Mucosa of descending colon (tissue), 3 donors: ENCODE measurements at regions not wholly inside any gene's neighbourhood (a gene's known extent, or its start where the extent isn't known, plus 50 kb on each side); places are given as distances from the start of the nearest gene placed in this dataset.
"Not testable (repeated sequence)": the region's sequence is repeated elsewhere in the genome, so short reads cannot be mapped to it uniquely, and the experiment has no call there.

ENCODE experiments used
- ATAC-seq: fragments of 200-7000 bp; cut with Tn5 transposase; one replicate; pipeline ENCODE4 v1.9.1; 2020; ENCODE audit warnings: mild to moderate bottlenecking, moderate library complexity
- DNase-seq, 3 donors: peaks; one replicate each; pipeline ENCODE4 v3.0.0-alpha.2; 2020
- H3K36me3 ChIP-seq: fragments of 200-600 bp; one replicate; pipeline ENCODE4 v1.8.0; 2021; ENCODE audit warnings: low read depth, mild to moderate bottlenecking
- H3K4me1 ChIP-seq: fragments of 200-600 bp; one replicate; pipeline ENCODE4 v1.8.0; 2021; ENCODE audit warnings: low read depth, mild to moderate bottlenecking
- H3K4me3 ChIP-seq: fragments of 200-600 bp; one replicate; pipeline ENCODE4 v1.8.0; 2021; ENCODE audit warnings: mild to moderate bottlenecking
- H3K9me3 ChIP-seq: fragments of 200-600 bp; one replicate; pipeline ENCODE4 v1.8.0; 2021; ENCODE audit warnings: mild to moderate bottlenecking
- intact Hi-C, 2 donors: fragments of 100-400 bp; cut with DNase I in 1 of 2; cut with micrococcal nuclease in 1 of 2; formaldehyde crosslinking; loops; one replicate each; pipeline versions ENCODE4 v1.11.0 to v1.11.1; 2022; cut with DNase I, micrococcal nuclease
- TF ChIP-seq, protein P1 (sequence below): fragments of 200-600 bp; IDR thresholded peaks from one replicate; pipeline ENCODE4 v1.8.0; 2022; ENCODE audit warnings: antibody characterized with exemption, mild to moderate bottlenecking
- donor health status: DM: no; HTN: no; CAD: no; lungs with moderate emphysema.
- donor health status: DM: no; HTN: no; CAD: no.
- donor health status: DM: no; HTN: yes; CAD: no.

DNA sequence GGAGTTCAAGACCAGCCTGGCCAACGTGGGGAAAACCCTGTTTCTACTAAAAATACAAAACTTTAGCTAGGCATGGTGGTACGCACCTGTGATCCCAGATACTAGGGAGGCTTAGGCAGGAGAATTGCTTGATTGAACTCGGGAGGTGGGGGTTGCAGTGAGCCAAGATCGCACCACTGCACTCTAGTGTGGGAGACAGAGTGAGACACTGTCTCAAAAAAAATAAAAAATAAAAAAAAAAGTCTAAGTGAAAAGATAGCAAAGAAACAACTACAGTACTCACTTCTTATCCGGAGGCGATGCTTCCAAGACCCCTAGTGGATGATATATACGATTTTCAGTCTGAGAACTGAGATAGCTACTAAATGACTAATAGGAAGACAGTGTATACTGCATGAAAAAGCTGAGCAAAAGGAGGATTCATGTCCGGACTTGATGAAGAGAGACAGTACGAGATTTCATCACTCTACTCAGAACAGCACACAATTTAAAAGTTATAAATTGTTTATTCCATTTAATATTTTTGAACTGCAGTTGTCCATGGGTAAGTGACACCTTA is 138.7 kb upstream of the GOLGA6L6 start:
- intact Hi-C loops, ATAC-seq: not testable (repeated sequence)

DNA sequence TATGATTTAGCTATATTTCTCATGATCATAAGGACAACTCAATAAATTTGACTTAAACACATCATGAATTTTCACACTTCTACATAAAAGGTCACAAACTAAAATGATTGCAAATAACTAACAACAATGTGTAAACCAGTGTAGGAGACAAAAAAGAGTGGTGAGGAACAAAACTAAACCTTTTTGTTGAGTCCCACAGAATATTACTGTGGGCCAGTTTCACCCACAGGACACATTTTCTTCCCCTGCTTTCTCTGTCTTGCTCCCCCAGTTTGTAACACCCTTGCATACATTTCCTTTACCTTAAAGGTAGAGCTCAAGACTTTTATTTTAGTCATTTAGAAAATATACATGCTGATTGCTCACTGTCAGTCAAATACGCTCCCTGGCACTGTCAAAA is 130.9 kb upstream of the GOLGA6L6 start:
- no peak for DNase-seq
- TF ChIP-seq, protein P1, sequence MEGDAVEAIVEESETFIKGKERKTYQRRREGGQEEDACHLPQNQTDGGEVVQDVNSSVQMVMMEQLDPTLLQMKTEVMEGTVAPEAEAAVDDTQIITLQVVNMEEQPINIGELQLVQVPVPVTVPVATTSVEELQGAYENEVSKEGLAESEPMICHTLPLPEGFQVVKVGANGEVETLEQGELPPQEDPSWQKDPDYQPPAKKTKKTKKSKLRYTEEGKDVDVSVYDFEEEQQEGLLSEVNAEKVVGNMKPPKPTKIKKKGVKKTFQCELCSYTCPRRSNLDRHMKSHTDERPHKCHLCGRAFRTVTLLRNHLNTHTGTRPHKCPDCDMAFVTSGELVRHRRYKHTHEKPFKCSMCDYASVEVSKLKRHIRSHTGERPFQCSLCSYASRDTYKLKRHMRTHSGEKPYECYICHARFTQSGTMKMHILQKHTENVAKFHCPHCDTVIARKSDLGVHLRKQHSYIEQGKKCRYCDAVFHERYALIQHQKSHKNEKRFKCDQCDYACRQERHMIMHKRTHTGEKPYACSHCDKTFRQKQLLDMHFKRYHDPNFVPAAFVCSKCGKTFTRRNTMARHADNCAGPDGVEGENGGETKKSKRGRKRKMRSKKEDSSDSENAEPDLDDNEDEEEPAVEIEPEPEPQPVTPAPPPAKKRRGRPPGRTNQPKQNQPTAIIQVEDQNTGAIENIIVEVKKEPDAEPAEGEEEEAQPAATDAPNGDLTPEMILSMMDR: no peak
- Histone ChIP-seq H3K4me1 (no peaks in the 10 kb centered on the region), H3K36me3 (no peaks in the 10 kb centered on the region), H3K4me3 (no peak overlapping the region), H3K9me3 (no peaks in the 10 kb centered on the region)
- intact Hi-C loops: no loop called here
- ATAC-seq: no peak

More for the DNA sequence above, 138.7 kb upstream of the GOLGA6L6 start:
- H3K9me3 ChIP-seq, H3K4me3 ChIP-seq, H3K36me3 ChIP-seq, DNase-seq, H3K4me1 ChIP-seq: not testable (repeated sequence)

DNA sequence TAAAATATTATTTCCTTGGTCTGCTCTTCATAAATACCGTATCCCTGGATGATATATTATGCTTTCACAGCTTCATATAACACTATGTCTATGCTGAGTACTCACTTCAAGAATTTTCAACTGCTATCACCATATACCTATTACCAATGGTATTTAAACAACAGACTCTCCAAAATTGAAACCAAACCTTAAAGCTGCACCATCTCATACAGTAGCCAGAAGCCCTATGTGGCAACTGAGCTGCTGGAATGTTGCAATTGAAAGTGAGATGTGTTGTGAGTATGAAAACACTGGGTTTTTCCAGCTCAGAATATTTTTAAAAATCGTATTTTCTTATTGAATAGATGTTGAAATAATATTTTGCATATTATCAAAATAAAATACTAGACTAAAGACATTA is 130.1 kb upstream of the GOLGA6L6 start:
- intact Hi-C loops: no loop called here
- TF ChIP-seq, protein P1: no peak
- Histone ChIP-seq H3K9me3 (no peaks in the 10 kb centered on the region), H3K4me1 (no peaks in the 10 kb centered on the region), H3K4me3 (no peak overlapping the region), H3K36me3 (no peaks in the 10 kb centered on the region)
- DNase-seq: no peak
- ATAC-seq: no peak

DNA sequence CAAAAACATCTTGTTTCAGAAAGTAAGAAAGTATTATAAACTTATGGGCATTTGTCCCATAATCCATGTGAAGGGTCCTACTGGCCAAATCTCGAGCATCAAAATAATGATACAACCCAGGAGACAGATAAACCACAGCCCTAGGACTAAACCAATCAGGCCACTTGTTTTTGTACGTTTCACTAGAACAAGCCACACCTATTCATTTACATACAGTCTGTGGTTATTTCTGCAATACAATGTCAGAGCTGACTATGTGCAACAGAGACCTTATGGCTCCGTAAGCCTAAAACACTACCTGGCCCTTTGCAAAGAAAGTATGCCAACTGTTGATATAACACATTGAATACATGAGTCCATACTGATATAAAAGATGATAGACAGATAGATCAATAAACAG is 124.8 kb upstream of the GOLGA6L6 start:
- H3K4me3 ChIP-seq, DNase-seq, intact Hi-C loops, H3K9me3 ChIP-seq, H3K4me1 ChIP-seq, ATAC-seq, H3K36me3 ChIP-seq: not testable (repeated sequence)

DNA sequence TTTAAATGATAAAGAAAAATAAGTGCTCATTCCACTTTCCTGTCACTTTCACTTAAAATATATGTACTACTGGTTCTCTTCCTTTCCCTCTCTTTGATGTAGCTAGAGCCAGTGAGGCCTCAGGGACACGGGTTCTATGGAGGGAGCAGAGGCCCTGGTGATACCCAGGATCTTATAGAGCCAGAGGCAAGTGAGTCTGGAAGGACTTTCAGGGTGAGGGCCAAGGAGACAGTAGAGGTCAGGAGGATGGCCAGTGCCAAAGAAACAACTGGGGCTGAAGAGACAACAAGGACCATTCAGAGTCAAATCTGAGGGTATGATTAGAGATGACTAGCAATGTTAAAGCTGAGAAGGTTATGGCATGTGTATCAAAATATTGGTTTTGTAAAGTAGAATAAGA is 124.1 kb upstream of the GOLGA6L6 start:
- TF ChIP-seq, protein P1: no peak
- H3K4me1 ChIP-seq: no peaks in the 10 kb centered on the region
- DNase-seq (no peak), ATAC-seq (no peak)
- no peaks in the 10 kb centered on the region for H3K36me3 ChIP-seq
- no peak overlapping the region for H3K4me3 ChIP-seq
- intact Hi-C loops: no loop called here
- H3K9me3 ChIP-seq: no peaks in the 10 kb centered on the region

DNA sequence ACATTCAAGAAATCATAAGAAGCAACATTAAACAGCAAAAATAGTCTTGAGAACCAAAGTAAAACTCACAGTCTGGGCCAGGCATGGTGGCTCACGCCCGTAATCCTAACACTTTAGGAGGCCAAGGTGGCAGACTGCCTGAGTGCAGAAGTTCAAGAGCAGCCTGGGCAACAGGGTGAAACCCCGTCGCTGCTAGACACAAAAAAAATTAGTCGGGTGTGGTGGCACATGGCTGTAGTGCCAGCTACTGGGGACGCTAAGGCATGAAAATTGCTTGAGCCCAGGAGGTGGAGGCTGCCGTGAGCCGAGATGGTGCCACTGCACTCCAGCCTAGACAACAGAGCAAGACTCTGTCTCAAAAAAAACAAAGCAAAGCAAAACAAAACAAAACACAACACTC is 117.7 kb upstream of the GOLGA6L6 start:
- Histone ChIP-seq H3K36me3 (no peaks in the 10 kb centered on the region), H3K9me3 (peaks cover 12% of the 10 kb centered on the region), H3K4me3 (no peak overlapping the region), H3K4me1 (no peaks in the 10 kb centered on the region)
- TF ChIP-seq, protein P1: no peak
- intact Hi-C loops: no loop called here
- DNase-seq: peak in 1 of 3 donors; percentile 41
- peak; percentile 9 for ATAC-seq

DNA sequence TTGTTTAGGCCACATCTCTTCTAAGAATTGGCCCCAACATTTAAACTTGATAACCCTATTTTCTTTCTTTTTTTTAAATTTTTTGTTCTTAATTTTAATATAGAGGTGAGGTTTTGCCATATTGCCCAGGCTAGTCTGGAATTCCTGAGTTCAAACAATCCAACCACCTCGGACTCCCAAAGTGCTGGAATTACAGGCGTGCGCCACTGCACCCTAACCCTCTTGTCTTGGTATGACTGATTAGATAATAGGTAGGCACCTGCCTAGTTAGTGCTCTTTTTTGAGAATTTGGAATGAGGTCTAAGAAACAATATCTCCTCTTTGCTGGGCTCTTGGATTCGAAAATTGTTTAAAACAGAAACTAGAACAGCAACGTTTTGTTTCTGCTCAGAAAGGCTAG is 116.4 kb upstream of the GOLGA6L6 start:
- Histone ChIP-seq H3K4me1 (no peaks in the 10 kb centered on the region), H3K9me3 (peaks cover 14% of the 10 kb centered on the region), H3K4me3 (no peak overlapping the region), H3K36me3 (no peaks in the 10 kb centered on the region)
- DNase-seq (no peak), ATAC-seq (no peak)
- TF ChIP-seq, protein P1: no peak
- intact Hi-C loops: no loop called here
